A673 (cell line): ENCODE measurements at regions not wholly inside any gene's neighbourhood (a gene's known extent, or its start where the extent isn't known, plus 50 kb on each side); places are given as distances from the start of the nearest gene placed in this dataset.

ENCODE experiments used
- BruUV-seq: library from RNA; stranded (reverse); fragments of 400-500 nt; replicated peaks from 2 replicates; lab custom pipeline; 2021; lab: Mats Ljungman, UMichigan
- CTCF ChIA-PET: fragments of 300-600 bp; sonication (Branson Sonifier 250); formaldehyde crosslinking; loops from one replicate; lab custom pipeline; 2022; ENCODE audit warnings: antibody characterized with exemption; lab: Charles Lee
- POLR2A ChIA-PET: fragments of 300-600 bp; sonication (Branson Sonifier 250); formaldehyde crosslinking; loops from one replicate; lab custom pipeline; 2022; ENCODE audit warnings: antibody characterized with exemption; ENCODE audit not compliant: low non-redundant PET; lab: Charles Lee
- DNase-seq: peaks from one replicate; pipeline ENCODE4 v3.0.0-alpha.2; 2015; ENCODE audit warnings: low spot score
- H3K27ac ChIP-seq: fragments of 200-600 bp; sonication (generic); 2 replicates; pipeline ENCODE4 v1.5.1; 2016; ENCODE audit warnings: mixed run types, low read depth, mild to moderate bottlenecking, mixed read lengths, antibody characterized with exemption, low read length; ENCODE audit not compliant: poor library complexity, severe bottlenecking
- H3K27me3 ChIP-seq: fragments of 200-600 bp; sonication (generic); replicated peaks from 2 replicates; pipeline ENCODE4 v1.6.1; 2017; ENCODE audit warnings: mixed run types, low read depth, mild to moderate bottlenecking, mixed read lengths, antibody characterized with exemption, low read length; ENCODE audit not compliant: insufficient read depth, poor library complexity
- H3K36me3 ChIP-seq: fragments of 200-600 bp; sonication (generic); 2 replicates; pipeline ENCODE4 v1.6.1; 2016; ENCODE audit warnings: mixed run types, mild to moderate bottlenecking, mixed read lengths, antibody characterized with exemption, low read length; ENCODE audit not compliant: insufficient read depth, poor library complexity, severe bottlenecking
- H3K4me1 ChIP-seq: fragments of 200-600 bp; sonication (generic); 2 replicates; pipeline ENCODE4 v1.6.1; 2017; ENCODE audit warnings: mixed run types, mild to moderate bottlenecking, mixed read lengths, antibody characterized with exemption, low read length; ENCODE audit not compliant: insufficient read depth, poor library complexity, severe bottlenecking
- H3K4me3 ChIP-seq: fragments of 200-600 bp; sonication (generic); 2 replicates; pipeline ENCODE4 v1.5.1; 2016; ENCODE audit warnings: low read depth, mixed run types, mild to moderate bottlenecking, mixed read lengths, low read length; ENCODE audit not compliant: poor library complexity, severe bottlenecking
- H3K9me3 ChIP-seq: fragments of 200-600 bp; sonication (generic); 2 replicates; pipeline ENCODE4 v1.6.1; 2016; ENCODE audit warnings: mixed run types, low read depth, mild to moderate bottlenecking, mixed read lengths, antibody characterized with exemption, low read length; ENCODE audit not compliant: poor library complexity, severe bottlenecking
- CTCF ChIP-seq: fragments of 300-800, 200-600 bp; sonication (generic); conservative IDR thresholded peaks from 2 replicates; pipeline ENCODE4 v1.5.1; 2017; ENCODE audit warnings: low read depth, mild to moderate bottlenecking, antibody characterized with exemption, low read length, moderate library complexity, mixed read lengths
- EZH2 ChIP-seq: fragments of 200-600 bp; sonication (generic); IDR thresholded peaks from 2 replicates; pipeline ENCODE4 v1.6.1; 2017; ENCODE audit warnings: borderline replicate concordance, low read depth, mild to moderate bottlenecking, mixed read lengths, antibody characterized with exemption, low read length; ENCODE audit not compliant: poor library complexity, severe bottlenecking
- intact Hi-C: fragments of 100-400 bp; cut with micrococcal nuclease; formaldehyde crosslinking; loops from one replicate; pipeline ENCODE4 v1.10.0; 2022; ENCODE audit not compliant: unreplicated experiment

GRCh38 chr13:21973437-21974125, 302.7 kb downstream of the FGF9 start:
- Histone ChIP-seq H3K27me3 (no peaks in the 10 kb centered on the region), H3K9me3 (no peaks in the 10 kb centered on the region), H3K27ac (no peak overlapping the region), H3K4me1 (no peaks in the 10 kb centered on the region), H3K4me3 (no peak overlapping the region), H3K36me3 (no peaks in the 10 kb centered on the region)
- no TSS peak for BruUV-seq
- intact Hi-C loops = no loop called here
- TF ChIP-seq CTCF = no peak
- no peak for TF ChIP-seq EZH2
- DNase-seq = no peak
- ChIA-PET CTCF (no interaction called here), POLR2A (no interaction called here)

- no peak for TF ChIP-seq CTCF
- POLR2A ChIA-PET = no interaction called here
- Histone ChIP-seq H3K4me3 (no peak overlapping the region), H3K27me3 (no peaks in the 10 kb centered on the region), H3K27ac (no peak overlapping the region), H3K4me1 (no peaks in the 10 kb centered on the region), H3K36me3 (no peaks in the 10 kb centered on the region), H3K9me3 (no peaks in the 10 kb centered on the region)
- no TSS peak for BruUV-seq
- CTCF ChIA-PET = no interaction called here
- intact Hi-C loops = no loop called here
- DNase-seq = no peak
Observed at GRCh38 chr13:21974741-21975140, 303.9 kb downstream of the FGF9 start.

GRCh38 chr13:21976159-21976558, 305.3 kb downstream of the FGF9 start:
- Histone ChIP-seq H3K27me3 (no peaks in the 10 kb centered on the region), H3K27ac (no peak overlapping the region), H3K4me1 (no peaks in the 10 kb centered on the region), H3K36me3 (no peaks in the 10 kb centered on the region), H3K4me3 (no peak overlapping the region), H3K9me3 (no peaks in the 10 kb centered on the region)
- intact Hi-C loops = no loop called here
- no peak for DNase-seq
- TF ChIP-seq CTCF (no peak), EZH2 (no peak)
- BruUV-seq = no TSS peak
- POLR2A ChIA-PET = no interaction called here
- CTCF ChIA-PET = no interaction called here
